Loucy (cell line): ENCODE measurements at regions not wholly inside any gene's neighbourhood (a gene's known extent, or its start where the extent isn't known, plus 50 kb on each side); places are given as distances from the start of the nearest gene placed in this dataset.

Experiments
- H2AFZ ChIP-seq: fragments of 200-600 bp; sonication (generic); 2 replicates; pipeline ENCODE4 v1.6.0; 2016; ENCODE audit warnings: antibody characterized with exemption, mild to moderate bottlenecking, low read length, moderate library complexity
- H3F3A ChIP-seq: fragments of 200-600 bp; 2 replicates; pipeline ENCODE4 v1.6.0; 2016; ENCODE audit warnings: antibody characterized with exemption, low read depth, mild to moderate bottlenecking
- H3K27me3 ChIP-seq: fragments of 200-600 bp; sonication (generic); 2 replicates; pipeline ENCODE4 v1.6.1; 2014; ENCODE audit warnings: low read length, mild to moderate bottlenecking; ENCODE audit not compliant: insufficient read depth, poor library complexity, severe bottlenecking
- H3K36me3 ChIP-seq: fragments of 200-600 bp; sonication (generic); 2 replicates; pipeline ENCODE4 v1.6.1; 2016; ENCODE audit warnings: low read length; ENCODE audit not compliant: insufficient read depth
- H3K4me1 ChIP-seq: fragments of 200-600 bp; sonication (generic); 2 replicates; pipeline ENCODE4 v1.5.1; 2014; ENCODE audit warnings: low read length, mild to moderate bottlenecking; ENCODE audit not compliant: insufficient read depth, poor library complexity, severe bottlenecking
- H3K4me2 ChIP-seq: fragments of 200-600 bp; sonication (generic); 2 replicates; pipeline ENCODE4 v1.6.0; 2014; ENCODE audit warnings: antibody characterized with exemption, low read length, low read depth, mild to moderate bottlenecking; ENCODE audit not compliant: poor library complexity, severe bottlenecking
- H3K4me3 ChIP-seq: fragments of 200-600 bp; sonication (generic); 2 replicates; pipeline ENCODE4 v1.5.1; 2014; ENCODE audit warnings: low read length, mild to moderate bottlenecking, mixed read lengths; ENCODE audit not compliant: poor library complexity, severe bottlenecking
- H3K79me2 ChIP-seq: fragments of 200-600 bp; sonication (generic); 2 replicates; pipeline ENCODE4 v1.6.1; 2014; ENCODE audit warnings: low read length; ENCODE audit not compliant: insufficient read depth
- H3K9ac ChIP-seq: fragments of 200-600 bp; sonication (generic); 2 replicates; pipeline ENCODE4 v1.6.0; 2014; ENCODE audit warnings: mild to moderate bottlenecking, low read depth, low read length, moderate library complexity; ENCODE audit not compliant: poor library complexity, severe bottlenecking
- H3K9me2 ChIP-seq: fragments of 200-600 bp; sonication (generic); replicated peaks from 2 replicates; pipeline ENCODE4 v1.6.1; 2016; ENCODE audit warnings: low read depth, low read length, mixed read lengths
- H3K9me3 ChIP-seq: fragments of 200-600 bp; sonication (generic); 2 replicates; pipeline ENCODE4 v1.6.1; 2014; ENCODE audit warnings: mild to moderate bottlenecking, antibody characterized with exemption, low read length, low read depth; ENCODE audit not compliant: insufficient read depth
- H4K20me1 ChIP-seq: fragments of 200-600 bp; sonication (generic); 2 replicates; pipeline ENCODE4 v1.6.0; 2014; ENCODE audit warnings: antibody characterized with exemption, low read length, mild to moderate bottlenecking; ENCODE audit not compliant: insufficient read depth, poor library complexity, severe bottlenecking
- CTCF ChIP-seq: fragments of 200-600 bp; sonication (generic); conservative IDR thresholded peaks from 2 replicates; pipeline ENCODE4 v1.5.1; 2014; ENCODE audit warnings: mild to moderate bottlenecking, antibody characterized with exemption, low read length
- EZH2phosphoT487 ChIP-seq: fragments of 200-600 bp; IDR thresholded peaks from 2 replicates; pipeline ENCODE4 v1.6.1; 2018; ENCODE audit warnings: antibody characterized with exemption, mild to moderate bottlenecking, moderate library complexity, borderline replicate concordance

- Histone ChIP-seq H3K36me3 (no peaks in the 10 kb centered on the region), H3K4me1 (no peaks in the 10 kb centered on the region), H3K4me2 (no peak overlapping the region), H3K9me3 (no peaks in the 10 kb centered on the region), H2AFZ (no peak overlapping the region), H3F3A (no peaks in the 10 kb centered on the region), H3K4me3 (no peak overlapping the region), H3K79me2 (no peaks in the 10 kb centered on the region), H4K20me1 (no peaks in the 10 kb centered on the region), H3K27me3 (no peaks in the 10 kb centered on the region), H3K9me2 (no peaks in the 10 kb centered on the region), H3K9ac (no peak overlapping the region)
- TF ChIP-seq EZH2phosphoT487: no peak
Observed at GRCh38 chr3:182325213-182325950, 467.9 kb upstream of the ATP11B start.

GRCh38 chr3:182327196-182327681, 466.1 kb upstream of the ATP11B start:
- H3K9ac ChIP-seq: no peak overlapping the region
- no peak overlapping the region for H2AFZ ChIP-seq
- no peak for TF ChIP-seq EZH2phosphoT487
- no peak for TF ChIP-seq CTCF

GRCh38 chr3:182330646-182331045, 462.7 kb upstream of the ATP11B start:
- no peaks in the 10 kb centered on the region for H3K36me3 ChIP-seq
- no peaks in the 10 kb centered on the region for H3K79me2 ChIP-seq
- H3K4me2 ChIP-seq: no peak overlapping the region
- no peak overlapping the region for H3K9ac ChIP-seq
- H3F3A ChIP-seq: no peaks in the 10 kb centered on the region
- H3K9me3 ChIP-seq: no peaks in the 10 kb centered on the region
- no peaks in the 10 kb centered on the region for H3K27me3 ChIP-seq
- no peak overlapping the region for H2AFZ ChIP-seq
- no peaks in the 10 kb centered on the region for H3K4me1 ChIP-seq
- TF ChIP-seq EZH2phosphoT487: no peak
- no peak for TF ChIP-seq CTCF
- no peaks in the 10 kb centered on the region for H3K9me2 ChIP-seq
- H3K4me3 ChIP-seq: no peak overlapping the region
- no peaks in the 10 kb centered on the region for H4K20me1 ChIP-seq

More at GRCh38 chr3:182327196-182327681, 466.1 kb upstream of the ATP11B start:
- no peak overlapping the region for H3K4me3 ChIP-seq
- H3K27me3 ChIP-seq: no peaks in the 10 kb centered on the region
- no peaks in the 10 kb centered on the region for H3K9me2 ChIP-seq
- H3K4me2 ChIP-seq: no peak overlapping the region
- no peaks in the 10 kb centered on the region for H3K36me3 ChIP-seq
- no peaks in the 10 kb centered on the region for H4K20me1 ChIP-seq
- no peaks in the 10 kb centered on the region for H3K9me3 ChIP-seq
- H3F3A ChIP-seq: no peaks in the 10 kb centered on the region
- no peaks in the 10 kb centered on the region for H3K4me1 ChIP-seq
- H3K79me2 ChIP-seq: no peaks in the 10 kb centered on the region

GRCh38 chr3:182331341-182331740, 462.0 kb upstream of the ATP11B start:
- no peaks in the 10 kb centered on the region for H3K36me3 ChIP-seq
- H3K4me3 ChIP-seq: no peak overlapping the region
- TF ChIP-seq CTCF (no peak), EZH2phosphoT487 (no peak)
- H4K20me1 ChIP-seq: no peaks in the 10 kb centered on the region
- H3K27me3 ChIP-seq: no peaks in the 10 kb centered on the region
- H2AFZ ChIP-seq: no peak overlapping the region
- H3K4me1 ChIP-seq: no peaks in the 10 kb centered on the region
- no peak overlapping the region for H3K4me2 ChIP-seq
- H3F3A ChIP-seq: no peaks in the 10 kb centered on the region
- no peaks in the 10 kb centered on the region for H3K9me2 ChIP-seq
- H3K9ac ChIP-seq: no peak overlapping the region
- no peaks in the 10 kb centered on the region for H3K9me3 ChIP-seq
- no peaks in the 10 kb centered on the region for H3K79me2 ChIP-seq
